GM21619 (cell line): ENCODE measurements at regions not wholly inside any gene's neighbourhood (a gene's known extent, or its start where the extent isn't known, plus 50 kb on each side); places are given as distances from the start of the nearest gene placed in this dataset.

Source experiments
- ATAC-seq: cut with Tn5 transposase; IDR thresholded peaks from one replicate; pipeline ENCODE4 v1.9.1; 2021; ENCODE audit not compliant: unreplicated experiment

DNA sequence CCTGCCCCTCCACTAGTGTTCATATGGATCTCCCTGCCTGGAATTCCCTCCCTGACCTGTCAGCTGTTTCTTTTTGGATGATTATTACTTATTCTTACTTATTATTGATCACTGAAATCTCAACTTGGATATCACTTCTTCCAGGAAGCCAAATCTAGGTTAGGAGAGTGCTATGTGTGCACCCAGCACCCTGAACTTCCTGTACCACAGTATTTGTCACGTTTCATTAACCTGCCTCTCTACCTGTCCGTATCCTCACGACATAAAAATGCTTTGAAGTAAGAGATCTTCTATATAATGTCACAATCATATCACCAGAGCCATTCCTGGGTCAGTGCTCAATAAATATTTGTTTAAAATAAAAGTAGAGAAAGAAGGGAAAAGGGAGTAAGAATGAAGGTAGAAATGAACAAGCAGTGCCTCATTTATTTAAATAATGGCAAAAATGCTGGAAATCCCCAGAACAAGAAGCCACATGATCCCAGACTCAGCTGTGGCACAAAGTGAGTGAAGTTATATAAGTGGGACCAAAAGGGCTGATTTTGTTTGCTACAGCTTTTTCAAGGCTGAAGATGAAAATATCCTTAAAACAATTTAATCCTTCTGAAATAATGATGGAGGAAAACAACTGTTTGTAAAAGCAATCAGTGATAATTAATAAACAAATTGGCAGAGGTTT lies 88.0 kb upstream of the MANEA start:
- ATAC-seq = no peak

DNA sequence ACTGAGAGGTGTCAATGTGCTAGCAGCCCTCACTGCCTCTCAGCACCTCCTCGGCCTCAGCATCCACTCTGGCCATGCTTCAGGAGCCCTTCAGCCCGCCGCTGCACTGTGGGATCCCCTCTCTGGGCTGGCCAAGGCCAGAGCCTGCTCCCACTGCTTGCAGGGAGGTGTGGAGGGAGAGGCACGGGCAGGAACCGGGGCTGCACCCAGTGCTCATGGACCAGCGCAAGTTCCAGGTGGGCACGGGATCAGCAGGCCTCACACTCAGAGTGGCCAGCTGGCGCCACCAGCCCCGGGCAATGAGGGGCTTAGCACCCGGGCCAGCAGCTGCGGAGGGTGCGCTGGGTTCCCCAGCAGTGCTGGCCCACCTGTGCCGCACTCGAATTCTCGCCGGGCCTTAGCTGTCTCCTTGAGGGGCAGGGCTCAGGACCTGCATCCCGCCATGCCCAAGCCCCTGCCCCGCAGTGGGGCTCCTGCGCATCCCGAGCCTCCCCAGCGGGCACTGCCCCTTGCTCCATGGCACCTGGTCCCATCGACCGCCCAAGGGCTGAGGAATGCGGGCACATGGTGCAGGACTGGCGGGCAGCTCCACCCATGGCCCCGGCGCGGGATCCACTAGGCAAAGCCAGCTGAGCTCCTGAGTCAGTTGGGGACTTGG lies 80.4 kb upstream of the MANEA start:
- ATAC-seq = no peak

DNA sequence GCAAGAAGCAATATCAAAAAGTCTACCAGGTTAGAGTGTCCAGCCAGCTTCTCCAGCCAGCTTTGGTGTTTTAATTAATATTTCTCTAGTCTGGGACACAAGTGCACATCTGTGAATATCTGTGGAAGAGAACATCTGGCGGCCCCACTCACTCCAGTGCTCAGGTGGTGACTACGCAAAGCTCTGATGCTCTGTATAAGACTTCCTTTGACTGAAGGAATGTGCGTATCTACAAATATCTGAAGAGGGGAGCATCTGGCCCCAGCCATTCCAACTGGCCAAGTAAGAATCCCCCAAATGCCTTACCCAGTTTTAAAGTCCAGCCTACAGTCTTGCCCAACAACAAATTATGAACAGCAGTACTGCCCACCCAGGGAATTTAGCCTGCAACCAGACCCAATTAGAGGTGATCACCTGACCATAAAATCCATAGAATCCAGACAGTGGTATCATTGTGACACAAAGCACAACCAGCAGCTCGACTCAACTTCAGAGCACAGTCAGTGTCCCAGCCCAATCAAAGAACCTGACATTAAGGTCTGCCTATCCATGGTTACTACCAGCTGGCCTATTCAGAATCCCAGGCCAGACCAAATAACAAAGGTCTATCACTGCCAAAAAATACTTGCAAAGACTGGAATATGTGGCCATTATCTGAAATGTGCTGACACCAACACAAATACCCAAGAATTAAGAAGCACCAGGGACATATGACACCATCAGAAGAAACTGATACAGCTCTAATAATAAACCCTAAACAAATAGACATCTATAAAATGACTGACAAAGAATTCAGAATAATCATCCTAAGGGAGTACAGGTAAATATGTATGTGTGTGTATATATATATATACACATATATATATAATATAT lies 76.1 kb upstream of the MANEA start:
- no peak for ATAC-seq

DNA sequence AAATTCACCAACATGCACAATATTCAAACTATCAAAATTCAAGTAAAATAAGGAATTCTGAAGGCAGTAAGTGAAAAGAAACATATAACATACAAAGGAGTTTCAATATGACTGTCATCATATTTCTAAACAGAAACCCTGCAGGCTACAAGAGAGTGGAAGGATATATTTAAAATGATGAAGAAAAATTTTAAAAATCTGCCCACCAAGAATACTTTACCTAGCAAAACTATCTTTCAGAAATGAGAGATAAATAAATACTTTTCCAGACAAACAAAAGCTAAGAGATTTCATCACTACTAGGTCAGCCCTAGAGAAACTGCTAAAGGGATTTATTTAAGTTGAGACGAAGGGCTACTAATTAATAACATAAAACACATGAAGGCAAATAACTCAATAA lies 73.8 kb upstream of the MANEA start:
- no peak for ATAC-seq

DNA sequence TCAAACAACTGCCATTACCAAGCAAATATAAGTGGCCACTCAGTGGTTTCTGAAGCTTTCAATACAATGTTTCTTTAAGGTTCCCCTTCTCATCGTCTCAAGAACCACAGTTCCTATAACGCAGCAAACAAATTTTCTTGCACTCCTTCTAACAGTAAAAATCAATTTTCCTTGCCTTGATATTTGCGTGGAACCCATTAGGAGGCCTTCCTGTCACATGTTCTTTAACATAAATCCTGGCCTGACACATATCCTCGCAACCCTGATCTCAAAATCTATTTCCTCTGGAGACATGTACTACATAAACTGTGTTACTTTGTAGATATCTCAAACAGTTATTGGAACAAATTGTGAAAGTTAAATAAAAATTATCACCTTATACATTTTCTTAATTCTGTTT lies 65.9 kb upstream of the MANEA start:
- ATAC-seq = no peak

DNA sequence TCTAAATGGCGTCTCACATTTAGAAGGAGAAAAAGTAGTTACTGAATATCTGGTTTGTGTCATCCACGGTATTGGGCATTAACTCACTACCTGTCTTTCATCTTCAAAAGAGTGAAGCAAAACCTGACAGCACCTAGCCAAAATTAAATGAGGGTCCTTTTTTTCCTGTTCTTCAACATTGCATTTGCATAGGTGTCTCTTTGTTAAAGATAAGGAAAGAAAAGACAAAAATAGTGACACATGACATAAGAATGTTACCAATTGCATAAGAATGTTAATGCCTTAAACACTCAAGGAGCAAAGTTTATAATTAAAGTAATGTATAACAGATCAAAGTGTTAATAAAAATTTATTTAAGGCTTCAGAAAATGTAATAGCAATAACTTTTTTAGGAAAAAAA lies 61.4 kb upstream of the MANEA start:
- no peak for ATAC-seq

DNA sequence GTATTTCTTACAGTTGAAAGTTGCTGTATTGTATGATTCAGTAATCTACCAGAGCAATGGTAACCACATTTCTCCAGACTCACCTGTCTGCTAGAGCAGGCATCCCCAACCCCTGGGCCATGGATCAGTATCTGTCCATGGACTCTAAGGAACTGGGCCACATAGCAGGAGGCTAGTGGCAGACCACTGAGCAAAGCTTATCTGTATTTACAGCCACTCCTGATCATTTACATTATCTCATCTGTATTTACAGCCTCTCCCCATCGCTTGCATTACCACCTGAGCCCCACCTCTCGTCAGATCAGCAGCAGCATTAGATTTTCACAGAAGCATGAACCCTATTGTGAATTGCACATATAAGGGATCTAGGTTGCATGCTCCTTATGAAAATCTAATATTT lies 60.3 kb upstream of the MANEA start:
- ATAC-seq = no peak

DNA sequence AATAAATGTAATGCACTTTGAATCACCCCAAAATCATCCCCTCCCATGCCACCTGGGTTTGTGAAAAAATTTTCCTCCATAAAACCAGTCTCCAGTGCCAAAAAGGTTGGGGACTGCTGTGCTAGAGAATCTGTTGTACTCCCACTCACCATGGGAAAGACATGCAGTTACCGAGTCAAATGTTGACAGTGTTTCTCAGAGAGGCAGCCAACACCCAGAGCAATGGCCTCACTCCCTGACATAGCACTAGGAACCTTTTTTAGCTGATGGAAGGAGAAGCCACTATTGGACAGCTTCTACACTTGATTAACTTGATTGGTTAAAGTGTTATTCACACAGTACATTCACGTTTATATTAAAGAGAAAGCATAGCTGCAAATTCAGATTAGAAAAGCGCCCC lies 59.8 kb upstream of the MANEA start:
- no peak for ATAC-seq

DNA sequence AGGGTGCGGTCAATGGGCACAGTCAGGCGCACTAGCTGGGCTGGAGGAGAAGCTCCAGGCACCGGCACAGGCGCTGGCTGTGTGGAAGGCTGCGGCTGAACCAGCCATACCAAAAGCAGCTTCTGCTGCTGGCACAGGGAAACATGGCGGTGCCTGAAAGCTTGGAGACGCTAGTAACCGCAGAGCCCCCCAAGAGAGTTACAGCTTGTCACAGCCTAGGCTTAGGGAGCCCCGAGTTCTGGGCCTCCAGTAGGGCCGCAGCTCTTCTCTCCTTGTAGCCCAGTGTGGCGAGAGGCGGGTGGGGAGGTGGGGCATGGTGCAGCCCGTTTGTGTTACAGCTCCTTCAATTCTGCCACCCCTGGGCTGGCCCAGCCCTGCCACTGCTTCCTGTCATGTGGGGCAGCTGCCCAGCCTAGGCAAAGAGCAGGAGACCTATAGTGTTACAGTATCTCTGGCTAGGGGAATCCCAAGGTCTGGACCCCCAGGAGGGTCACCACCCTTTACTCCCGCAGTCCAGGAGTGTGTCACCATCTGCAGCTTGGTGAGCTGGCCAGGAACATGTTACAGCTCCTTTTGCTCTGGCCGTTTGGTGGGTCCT lies 58.6 kb upstream of the MANEA start:
- ATAC-seq = no peak

DNA sequence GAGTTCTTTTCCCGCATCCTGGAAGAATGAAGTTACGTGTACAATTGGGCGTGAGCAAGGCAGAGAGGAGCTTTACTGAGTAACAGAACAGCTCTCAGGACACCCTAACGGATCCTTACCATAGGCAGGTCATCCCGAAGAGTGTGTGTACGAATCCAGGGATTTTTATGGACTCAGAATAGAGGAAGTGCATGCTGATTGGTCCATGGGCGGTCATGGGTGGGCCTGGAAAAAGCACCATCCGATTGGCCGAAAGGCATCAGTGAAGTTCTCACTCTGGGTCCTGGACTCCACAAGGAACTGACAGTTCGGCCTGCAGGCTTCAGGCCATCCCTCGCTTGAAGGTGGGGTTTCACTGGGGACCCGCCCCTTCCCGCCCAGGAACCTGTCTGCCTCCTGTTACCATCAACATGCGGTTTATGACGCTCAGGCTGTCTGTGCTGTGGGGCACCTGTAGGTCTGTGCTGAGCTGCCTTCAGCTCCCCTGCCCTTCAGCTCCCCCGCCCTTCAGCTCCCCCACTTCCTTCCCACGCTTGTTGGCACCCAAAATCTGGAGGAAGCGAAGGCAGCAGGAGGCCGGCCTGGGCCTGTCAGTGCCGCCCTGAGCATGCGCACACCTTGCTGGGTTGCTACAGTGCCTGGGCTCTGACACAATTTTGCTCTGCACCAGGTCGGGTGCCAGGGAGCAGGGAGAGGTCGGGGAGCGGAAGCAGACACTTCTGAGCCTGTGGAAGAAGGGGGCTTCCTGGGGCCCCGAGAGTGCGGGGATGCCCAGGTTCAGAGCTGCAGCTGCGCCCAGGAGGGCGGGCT lies 57.9 kb upstream of the MANEA start:
- no peak for ATAC-seq

DNA sequence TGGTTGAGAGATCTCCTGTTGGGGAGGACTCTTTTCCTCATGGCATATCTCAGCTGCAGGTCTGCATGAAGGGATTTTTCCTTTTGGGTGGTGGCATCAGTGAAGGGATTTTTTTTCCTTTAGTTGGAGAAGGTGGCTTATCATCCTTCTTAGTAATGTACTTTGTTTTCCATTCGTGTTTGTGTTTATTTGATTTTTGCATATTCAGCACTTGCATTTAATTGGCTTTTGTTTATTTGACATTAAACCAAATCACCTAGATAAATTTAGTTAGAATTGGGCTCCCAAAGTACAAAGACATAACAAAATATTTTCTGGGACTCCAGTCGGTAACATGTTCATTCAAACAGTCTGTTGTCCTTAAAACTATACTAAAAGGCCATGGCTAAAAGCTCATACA lies 56.2 kb upstream of the MANEA start:
- ATAC-seq = no peak
